ENCODE measurements at regions not wholly inside any gene's neighbourhood (a gene's known extent, or its start where the extent isn't known, plus 50 kb on each side); places are given as distances from the start of the nearest gene placed in this dataset.

DNA sequence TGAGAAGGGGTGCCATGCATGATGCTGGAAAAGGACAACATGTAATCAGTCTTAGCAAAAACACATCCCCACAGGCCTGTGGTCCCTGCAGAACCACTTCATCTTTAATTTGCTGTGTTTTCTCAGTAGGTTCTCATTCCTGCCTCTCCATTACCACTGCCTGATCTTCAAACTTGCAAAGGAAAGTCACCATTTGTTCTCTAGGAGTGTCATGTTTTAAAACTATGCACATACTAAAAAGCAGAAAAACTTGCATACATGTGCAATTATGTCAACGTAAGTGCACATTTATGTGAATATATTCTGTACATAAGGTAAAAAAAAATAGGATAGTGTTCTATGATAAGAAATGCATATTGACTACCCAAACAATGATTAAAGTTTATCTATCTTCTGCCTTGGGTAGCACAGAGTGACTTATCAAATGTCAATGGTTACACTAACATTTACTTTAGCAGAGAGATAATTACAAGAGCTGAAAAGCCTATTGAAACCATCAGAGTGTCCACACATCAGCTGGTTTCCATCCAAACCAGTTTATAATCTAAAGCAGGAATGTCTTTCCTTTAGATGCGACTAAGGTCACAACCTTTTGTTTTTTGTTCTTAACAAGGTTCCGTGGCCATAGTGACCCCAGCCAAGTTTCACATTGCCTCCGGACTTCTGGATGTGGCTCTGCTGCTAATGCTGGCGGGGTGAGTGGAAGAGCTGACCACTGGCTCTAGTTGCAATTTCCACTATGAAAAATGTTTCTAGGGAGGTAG lies 58.7 kb upstream of the RMDN2 start:
- TF ChIP-seq POLR2A (IDR thresholded peaks at IDR 0.05) = no peak
- TF ChIP-seq CTCF (IDR thresholded peaks at IDR 0.05) = no peak
